ENCODE measurements at regions not wholly inside any gene's neighbourhood (a gene's known extent, or its start where the extent isn't known, plus 50 kb on each side); places are given as distances from the start of the nearest gene placed in this dataset.
"Not testable (repeated sequence)": the region's sequence is repeated elsewhere in the genome, so short reads cannot be mapped to it uniquely, and the experiment has no call there.

DNA sequence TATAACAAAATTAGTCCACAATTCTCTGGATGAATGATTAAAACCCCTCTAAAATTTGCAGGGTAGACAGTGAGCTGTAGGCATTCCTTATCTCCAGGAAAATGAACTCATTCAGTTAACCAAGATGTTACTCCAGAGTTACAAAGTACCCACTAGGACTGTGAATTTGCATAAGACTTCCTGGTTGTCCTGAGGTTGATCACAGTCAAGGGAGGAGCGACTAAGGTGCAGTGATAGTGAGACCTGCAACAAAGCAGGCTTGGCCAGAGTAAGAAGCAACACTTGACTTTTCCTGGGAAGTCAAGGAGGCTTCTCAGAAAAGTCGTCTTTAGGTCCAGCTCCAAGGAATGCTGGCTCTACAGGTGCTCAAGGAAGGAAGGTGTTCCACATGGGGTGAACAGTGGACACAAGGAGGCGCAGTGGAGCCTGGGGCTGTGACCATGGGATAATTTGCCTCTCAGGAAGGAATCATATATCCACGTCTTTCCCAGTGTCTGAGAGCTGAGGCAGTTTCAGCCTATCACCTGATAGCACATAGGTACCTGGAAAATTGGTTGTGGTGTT, 821.1 kb upstream of the EEF2KMT start:
- DNase-seq, result no peak

DNA sequence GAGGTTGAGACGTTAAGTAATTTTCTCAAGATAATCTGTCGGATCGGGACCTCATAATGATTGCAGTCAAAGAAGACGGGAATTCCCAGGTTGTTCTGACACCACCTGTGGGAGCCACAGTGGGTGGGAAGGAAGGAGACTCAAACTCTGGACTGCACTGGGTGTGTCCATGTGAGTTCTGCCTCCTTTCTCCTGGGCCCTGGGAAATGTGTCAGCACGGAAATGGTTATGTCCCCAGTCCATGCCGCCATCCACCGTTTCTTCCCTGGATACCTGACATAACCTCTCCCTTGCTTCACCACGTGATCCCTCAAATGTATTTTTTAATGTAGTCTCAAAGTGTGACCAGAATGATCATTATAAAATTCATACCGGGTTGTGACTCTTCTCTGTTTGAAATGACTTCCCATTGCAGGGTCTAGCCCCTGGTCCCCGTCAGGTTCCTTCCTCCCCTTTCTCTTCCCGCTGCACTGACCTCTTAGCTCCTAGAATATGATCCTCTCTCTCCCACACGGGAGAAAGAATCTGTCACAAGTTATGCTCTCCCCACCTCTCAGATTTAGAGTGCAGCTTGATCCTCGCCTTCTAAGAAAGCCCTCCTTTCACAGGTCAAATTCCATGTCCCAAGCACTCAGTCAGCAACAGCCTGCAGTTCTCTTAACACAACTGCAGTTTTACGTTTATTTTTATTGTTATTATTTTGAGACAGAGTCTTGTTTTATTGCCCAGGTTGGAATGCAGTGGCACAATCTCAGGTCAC, 820.0 kb upstream of the EEF2KMT start:
- no peak for DNase-seq

DNA sequence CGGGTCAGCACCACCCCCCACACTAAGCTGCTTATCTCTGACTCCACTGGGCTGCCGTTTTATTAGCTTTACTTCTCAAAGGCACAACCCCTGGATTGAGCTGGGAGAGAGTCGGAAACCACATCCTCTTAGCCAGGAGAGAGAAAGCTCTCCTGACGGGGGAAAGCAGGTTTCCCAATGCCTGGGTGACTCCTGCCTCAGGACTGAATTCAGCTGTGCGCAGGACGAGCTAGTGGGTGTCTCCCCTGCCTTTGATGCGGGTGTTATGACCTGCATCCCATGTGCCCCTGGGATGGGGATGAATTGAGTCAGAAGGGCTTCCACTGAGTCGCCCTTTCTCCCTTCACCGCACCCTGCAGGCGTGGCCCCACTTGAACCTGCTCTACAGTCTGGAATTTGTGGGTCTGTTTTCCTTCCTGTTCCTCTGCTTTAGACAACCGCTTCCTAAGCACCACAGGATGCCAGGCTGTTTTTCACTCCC, 819.2 kb upstream of the EEF2KMT start:
- no peak for DNase-seq

DNA sequence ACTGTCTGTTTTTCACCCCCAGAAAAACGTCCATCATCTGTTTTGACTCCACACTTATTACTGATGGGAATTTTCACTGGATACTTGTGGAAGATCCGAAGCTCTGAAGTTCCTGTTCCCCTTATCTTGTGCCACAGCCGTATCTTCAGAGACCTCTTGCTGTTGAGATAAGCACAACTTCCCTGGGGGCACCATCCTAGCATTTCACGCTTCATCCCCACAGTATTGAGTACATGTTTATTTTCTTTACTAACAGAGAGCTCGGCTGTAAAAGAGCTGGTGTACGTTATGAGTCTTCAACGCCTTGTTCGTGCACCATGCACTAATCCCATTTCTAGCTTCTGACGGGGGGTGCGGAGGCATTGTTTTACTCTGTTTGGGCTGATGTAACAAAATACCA, 813.6 kb upstream of the EEF2KMT start:
- DNase-seq, result no peak

DNA sequence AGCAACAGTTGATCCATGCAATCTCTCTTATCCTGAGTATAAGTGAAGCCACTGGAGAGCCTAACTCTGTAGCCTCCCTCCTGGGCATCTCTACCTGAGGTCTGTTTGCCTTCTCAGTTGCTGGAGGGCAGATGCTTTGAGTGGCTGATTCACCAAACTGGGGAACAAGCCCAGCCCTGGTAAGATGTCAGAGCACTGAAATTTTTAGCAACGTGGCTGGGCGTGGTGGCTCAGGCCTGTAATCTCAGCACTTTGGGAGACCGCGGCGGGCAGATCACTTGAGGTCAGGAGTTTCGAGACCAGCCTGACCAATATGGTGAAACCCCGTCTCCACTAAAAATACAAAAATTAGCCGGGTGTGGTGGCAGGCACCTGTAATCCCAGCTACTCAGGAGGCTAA, 812.0 kb upstream of the EEF2KMT start:
- DNase-seq, result not testable (repeated sequence)

DNA sequence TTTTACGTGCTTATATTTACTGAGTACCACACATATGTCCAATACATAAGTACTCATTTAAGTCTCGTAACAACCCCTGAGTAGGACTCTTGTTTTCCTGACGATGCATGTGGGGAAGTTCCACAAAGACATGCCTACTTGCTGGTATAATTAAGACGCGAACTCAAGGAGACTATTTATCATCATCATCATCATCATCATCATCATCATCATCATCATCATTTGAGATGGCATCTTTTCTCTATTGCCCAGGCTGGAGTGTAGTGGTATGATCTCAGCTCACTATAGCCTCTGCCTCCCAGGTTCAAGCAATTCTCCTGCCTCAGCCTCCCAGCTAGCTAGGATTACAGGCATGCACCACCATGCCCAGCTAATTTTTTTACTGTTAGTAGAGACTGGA, 809.9 kb upstream of the EEF2KMT start:
- no peak for DNase-seq

DNA sequence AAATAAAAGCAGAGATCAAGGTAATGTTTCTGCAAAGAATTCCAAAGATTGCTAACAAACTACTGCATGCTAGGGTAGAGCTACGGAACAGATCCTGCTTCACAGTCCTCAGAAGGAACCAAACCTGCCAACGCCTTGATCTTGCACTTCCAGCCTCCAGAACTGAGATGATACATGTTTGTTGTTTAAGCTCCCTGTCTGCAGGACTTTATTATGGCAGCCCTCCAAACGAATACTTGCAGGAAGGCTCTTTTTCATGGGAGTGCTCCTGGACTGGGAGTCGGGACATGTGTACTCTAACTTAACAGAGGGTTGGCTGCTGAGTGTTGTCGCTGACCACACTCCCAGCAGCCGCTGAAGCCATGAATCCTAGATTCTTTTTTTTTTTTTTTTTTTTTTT, 808.8 kb upstream of the EEF2KMT start:
- DNase-seq, result no peak

DNA sequence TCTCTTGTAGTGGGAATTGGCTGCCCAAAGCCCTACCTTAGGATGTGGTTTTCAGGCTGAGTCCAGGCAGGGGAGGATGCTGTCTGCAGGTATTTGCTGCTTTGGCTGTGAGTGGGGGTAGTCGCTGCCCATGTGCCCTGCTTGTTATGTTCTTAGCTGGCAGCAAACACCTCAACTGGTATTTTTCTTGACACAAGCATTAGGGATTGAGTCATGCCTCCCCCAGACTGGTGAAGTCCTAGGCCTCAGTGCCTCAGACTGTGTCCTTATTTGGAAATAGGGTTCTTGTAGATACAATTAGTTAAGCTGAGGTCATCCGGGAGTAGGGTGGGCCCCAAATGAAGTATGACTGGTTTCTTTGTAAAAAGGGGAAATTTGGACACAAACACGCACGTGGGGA, 808.3 kb upstream of the EEF2KMT start:
- no peak for DNase-seq

DNA sequence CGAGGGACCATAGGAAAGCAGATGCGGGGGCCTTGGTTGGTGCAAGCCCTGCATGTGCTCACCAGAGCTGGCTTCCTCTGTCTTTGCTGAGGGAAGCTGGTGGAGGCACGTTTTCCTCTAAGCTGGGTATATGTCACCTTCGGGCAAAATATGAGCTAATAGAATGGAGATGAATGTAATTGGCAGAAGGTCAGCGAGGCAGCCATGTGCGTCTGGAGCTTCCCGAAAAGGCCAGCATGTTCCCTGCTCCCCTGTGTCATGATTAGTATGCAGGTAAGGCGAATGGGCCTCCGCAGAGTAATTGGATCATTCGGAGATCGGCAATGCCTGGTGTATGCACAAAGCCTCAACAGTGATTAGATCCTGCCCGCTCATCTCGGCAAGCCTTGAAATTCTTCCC, 806.2 kb upstream of the EEF2KMT start:
- no peak for DNase-seq

DNA sequence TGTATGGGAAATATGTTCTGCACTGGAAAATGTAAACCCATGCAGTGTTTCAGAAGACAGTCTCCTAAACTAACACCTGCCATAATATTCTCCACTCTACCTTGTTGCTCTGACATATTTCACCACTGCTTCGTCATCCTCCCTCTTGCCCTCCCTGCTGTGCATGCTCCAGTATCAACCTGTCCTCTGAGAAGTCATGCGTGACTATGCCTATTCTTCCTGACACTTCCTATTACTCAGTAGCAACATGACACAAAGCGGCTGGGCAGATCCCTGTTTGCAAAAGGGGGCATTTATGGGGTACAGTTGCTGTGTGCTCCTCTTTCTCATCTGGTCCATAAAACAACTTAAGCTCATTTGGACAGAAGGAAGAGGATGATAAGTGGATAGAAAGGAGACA, 805.6 kb upstream of the EEF2KMT start:
- DNase-seq, result no peak

DNA sequence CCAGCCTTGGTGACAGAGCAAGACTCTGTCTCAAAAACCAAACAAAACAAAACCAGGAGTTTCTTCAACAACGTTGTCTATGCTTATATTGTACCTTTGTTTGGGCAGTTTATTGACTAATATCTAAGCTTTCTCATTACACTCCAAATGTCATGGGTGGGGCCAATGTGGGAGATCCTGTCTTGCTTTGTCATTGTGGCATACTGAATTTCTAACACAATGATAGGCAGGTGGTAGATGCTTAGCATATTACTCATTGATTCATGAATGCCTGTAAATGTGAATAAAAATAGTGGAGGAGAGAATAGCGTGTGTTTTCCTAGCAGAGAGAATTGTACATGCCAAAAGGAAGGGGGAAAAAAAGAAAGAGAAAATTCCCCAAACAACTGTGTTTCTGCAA, 802.5 kb upstream of the EEF2KMT start:
- no peak for DNase-seq

DNA sequence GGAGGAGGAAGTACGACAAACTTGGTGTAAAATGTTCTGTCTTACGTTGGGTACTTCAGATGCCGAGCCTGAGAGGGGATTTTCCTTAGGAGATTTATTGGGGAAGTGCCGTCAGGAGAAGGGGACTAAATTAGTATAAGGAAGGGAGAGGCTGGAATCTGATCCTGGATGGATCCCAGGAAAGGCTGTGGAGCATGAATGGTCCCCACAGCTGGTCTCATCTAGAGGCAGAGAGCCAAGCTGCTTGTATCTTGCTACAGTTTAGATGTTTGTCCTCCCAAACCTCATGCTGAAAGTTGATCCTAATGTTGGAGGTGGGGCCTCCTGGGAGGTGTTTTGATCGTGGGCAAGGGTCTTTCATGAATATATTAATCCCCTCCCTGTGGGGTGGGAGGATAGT, 798.4 kb upstream of the EEF2KMT start:
- no peak for DNase-seq

DNA sequence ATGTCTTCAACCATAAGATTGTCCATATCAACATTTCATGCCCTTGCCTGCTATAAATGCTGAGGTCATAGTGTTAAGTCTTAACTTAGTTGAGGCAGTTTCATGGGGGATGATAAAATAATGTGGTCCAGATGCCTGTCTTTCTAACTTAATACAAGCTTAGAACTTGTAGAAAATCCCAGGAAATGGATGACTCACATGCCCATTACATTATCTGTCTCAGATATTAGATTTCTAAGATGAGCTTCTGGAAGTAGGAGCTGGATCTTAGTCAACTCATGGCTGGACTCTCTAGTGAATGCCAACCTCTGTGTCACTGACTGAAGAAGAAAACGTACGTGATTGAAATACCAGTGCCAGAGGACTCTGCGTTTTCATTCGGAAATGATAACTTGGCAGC, 797.5 kb upstream of the EEF2KMT start:
- no peak for DNase-seq

DNA sequence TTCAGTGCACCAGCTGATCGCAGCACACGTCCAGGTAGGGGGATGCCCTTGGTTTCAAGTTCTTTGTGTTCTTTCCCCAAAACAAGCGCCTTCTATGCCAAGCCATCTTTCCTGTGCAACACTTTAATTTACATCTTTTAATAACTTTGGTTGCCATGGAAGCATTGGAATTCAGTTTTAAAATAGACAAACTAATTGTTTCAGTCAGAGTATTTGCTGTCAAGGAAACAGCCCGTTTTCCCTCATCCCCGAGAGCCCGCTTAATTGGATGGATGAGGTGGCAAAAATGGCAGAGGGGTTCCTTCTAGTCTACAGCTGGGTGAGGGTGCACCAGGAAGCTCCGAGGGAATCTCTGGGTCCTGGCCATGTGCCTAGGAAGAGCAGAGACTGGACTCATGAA, 793.7 kb upstream of the EEF2KMT start:
- no peak for DNase-seq

DNA sequence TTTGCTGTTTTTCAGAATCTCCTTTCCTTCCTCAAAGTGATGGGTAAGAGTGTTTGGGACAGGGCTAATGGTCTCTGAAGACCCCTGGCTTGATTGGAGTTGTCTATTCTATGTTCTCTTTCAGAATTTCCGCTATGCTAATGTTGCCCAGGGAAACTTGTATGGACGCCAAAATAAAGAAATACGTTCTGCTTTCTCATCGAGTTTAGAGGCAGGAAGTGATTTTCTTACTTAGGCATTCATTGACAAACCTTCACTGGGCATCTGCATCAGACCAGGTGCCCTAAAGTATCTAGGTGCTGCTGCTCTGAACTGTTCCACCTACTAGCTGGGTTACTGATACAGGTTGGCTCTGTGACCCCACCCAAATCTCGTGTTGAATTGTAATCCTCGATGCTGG, 787.9 kb upstream of the EEF2KMT start:
- DNase-seq, result no peak

DNA sequence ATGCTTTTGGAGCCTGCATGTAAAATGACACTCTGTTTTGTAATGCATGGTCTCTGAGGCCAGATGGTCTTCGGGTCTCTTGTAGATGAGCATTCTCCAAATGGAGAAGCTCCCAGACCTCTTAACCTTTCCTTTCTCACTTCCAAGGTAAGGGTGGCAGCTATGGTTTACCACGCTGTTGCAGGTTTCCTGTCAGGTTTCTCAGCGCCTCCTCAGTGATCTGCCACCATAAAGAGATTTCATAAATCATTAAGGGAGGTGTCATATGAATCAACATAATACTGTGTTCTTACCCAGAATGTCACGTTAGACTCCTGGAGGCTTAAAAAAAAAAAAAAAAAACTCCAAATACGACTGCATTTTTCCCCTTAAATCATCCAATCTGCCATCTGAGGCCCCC, 787.4 kb upstream of the EEF2KMT start:
- no peak for DNase-seq

DNA sequence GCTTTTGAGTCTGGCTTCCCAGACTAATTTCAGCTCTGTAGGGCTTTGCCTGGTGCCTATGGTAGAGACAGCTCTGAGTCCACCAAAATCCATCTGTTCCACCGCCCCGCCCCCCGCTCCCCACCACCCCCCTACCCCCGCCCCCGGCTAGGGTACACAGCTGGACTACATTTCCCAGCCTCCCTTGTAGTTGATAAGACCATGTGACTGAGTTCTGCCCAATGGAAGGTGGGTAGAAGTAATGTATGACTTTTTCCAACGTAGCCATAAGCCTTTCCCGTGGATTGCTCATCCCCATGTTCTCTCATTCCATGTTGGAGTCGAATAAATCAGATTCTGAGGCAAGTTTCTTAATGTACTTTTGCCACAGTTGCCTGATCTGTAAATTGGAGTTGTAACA, 786.7 kb upstream of the EEF2KMT start:
- no peak for DNase-seq

DNA sequence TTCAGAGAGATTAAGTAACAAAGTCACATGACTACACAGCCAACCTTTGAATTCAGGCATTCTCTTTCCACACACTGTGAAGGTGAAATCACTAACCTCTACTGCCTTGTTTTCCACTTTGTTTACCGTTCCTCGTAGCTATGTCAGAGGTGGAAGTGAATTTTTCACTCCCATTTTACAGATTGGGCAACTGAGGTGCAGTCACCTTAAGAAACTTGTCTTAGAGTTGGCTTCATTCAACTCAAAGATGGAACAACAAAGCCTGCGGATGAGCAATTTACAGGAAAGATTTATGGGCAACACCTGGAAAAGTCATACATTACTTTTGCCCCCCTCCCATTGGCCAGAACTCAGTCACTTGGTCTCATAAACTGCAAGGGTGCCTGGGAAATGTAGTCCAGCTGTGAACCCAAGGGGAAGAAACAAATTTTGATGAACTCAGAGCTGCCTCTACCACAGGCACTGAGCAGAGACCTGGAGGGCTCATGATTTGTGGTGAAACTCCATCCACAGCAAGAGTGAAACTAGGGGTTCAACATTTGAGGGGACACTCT, 784.6 kb upstream of the EEF2KMT start:
- no peak for DNase-seq

DNA sequence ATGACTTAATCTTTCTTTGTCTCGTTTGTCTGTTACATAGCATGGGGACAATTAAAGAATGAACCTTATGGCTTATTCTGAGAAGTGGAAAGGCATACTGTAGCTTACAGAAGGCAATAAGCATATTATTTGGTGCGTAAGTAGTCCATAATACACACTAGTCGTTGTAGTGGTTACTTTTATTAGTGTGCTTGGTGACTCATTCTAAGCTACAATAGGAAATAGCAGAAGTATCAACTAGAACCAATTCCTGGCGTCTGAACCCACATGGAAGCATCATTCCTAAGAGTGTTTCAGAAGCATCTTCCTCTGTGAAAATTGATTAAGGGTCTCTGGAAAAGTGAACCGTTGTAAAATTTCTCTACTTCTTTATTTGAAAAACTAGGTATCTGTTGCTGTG, 777.8 kb upstream of the EEF2KMT start:
- DNase-seq, result no peak

DNA sequence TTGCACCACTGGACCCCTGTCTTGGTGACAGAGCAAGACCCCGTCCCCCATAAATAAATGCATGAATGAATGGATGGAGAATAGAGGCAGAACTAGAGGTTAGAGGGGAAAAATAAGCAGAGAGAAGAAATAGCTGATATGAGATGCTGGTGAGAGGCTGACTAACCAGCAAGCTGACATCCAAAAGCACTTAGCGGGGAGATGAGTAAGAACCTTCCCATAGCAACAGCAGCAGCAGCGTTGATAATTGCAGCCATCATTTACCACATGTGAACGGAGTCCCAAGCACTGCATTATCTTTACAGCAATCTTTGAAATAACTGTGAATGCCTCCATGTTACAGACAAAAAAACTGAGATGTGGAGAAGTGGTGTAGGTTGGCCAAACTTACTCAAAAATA, 777.3 kb upstream of the EEF2KMT start:
- no peak for DNase-seq

DNA sequence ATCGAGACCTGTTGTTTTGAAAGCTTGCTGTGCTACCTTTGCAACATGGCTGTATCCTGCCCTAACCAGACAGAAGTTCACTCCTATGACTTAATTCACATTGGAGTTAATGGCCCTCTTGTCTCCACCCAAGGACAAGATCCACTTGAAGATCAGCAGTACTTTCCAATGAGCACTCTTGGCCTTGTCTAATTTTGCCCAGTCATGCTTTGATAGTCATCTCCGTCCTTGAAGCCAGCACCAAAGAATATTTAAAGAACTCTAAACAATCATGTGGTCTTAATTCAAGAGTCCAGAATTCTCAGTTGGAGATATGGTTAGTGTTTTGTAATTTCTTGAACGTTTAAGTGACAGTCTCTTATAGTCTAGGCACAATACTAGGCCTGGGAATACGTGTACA, 775.6 kb upstream of the EEF2KMT start:
- DNase-seq, result no peak

DNA sequence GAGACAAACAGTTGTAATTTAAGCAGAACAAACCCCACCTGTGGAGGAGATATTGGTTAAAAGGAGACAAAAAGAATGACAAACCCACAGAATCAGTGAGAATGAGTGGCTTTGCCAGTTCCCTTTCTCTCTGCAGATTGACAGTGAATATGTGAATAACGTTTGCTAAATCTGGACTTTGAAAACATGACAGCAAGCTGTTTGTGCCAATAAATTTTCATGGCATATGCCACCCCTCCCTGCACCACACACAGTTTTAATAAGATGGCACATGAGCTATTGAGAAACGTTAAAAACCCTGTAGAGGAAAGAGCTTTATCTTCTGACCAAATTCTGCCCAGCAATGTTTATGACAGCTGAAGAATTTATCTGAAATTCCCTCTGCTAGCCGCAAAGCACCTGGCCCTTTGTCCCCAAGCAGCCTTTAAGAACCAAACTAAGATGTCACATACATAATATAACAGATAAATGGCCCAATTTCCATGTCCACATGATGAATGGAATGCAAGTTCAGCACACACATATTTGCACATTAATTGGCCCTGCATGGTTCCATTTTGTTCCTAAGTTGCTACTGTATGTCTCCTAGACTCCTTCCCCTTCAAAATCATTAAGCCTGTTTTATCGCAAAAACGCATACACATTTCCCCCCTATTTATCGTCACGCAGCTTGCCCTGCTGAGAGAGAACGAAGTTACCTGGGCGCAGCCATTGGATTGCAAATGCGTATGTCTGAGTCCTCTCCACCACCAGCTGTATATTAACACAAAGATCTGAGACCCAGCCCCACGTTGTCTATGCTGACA, 773.5 kb upstream of the EEF2KMT start:
- no peak for DNase-seq

DNA sequence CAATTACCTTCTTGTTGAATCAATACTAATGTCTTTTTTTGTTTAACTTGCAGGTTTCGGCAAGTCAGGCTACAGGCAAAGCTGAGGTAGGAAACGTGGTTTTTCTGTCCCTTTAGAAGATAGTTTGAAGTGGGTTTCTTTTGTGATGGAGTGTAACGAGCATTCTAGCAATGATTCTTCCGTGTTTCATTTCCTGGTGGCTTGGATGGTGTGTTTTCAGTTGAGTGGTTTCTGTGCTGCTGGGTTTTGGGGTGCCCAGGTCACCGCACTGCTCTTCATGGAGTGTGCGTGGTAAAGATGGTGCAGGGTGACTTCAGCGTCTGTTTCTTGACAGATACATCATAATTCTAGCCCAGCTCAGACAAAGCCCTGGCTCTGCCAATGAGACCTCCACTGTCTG, 769.7 kb upstream of the EEF2KMT start:
- no peak for DNase-seq

DNA sequence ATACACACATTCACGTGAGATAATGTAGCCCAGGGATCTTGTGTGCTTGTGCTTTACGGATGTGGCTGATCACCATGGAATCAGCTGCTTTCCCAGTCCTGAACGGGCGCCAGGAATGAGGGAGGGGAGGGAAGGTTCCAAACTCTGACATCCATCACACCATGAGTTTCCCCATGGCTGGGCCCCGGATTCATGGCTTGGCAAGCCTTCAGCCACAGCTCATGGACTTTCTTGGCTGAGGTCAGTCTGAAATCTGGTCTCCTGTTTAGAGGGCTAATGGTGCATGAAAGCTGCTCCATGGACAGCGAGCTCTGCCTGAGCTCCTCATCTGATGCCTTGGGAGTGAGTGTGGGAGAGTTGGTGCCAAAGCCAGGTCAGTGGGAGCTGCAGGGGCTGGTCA, 767.6 kb upstream of the EEF2KMT start:
- no peak for DNase-seq
